GM12878 (cell line): ENCODE measurements at regions not wholly inside any gene's neighbourhood (a gene's known extent, or its start where the extent isn't known, plus 50 kb on each side); places are given as distances from the start of the nearest gene placed in this dataset.

ENCODE experiments used
- CEBPB ChIP-seq, 2 experiments: fragments of 150-350 bp in 1 of 2; IDR thresholded peaks; 2 replicates each; pipeline ENCODE4 v1.6.1; 2012 to 2014; ENCODE audit warnings: low read depth in 2 of 2, low read length in 2 of 2, borderline replicate concordance in 1 of 2, inconsistent platforms in 1 of 2
- EP300 ChIP-seq, 2 experiments: fragments of 150-350 bp in 1 of 2; IDR thresholded peaks; 2 replicates each; pipeline ENCODE4 v1.6.1; 2011 to 2012; ENCODE audit warnings: low read depth in 2 of 2, low read length in 2 of 2, borderline replicate concordance in 1 of 2, improper control_type of control experiment in 1 of 2, inconsistent platforms in 1 of 2; ENCODE audit not compliant: control insufficient read depth in 1 of 2
- NR2F1 ChIP-seq: fragments of 450-650 bp; conservative IDR thresholded peaks from 2 replicates; pipeline ENCODE4 v1.6.1; 2017; ENCODE audit warnings: mild to moderate bottlenecking
- RB1 ChIP-seq: fragments of 450-650 bp; formaldehyde crosslinking; IDR thresholded peaks from 2 replicates; pipeline ENCODE4 v1.6.1; 2017; ENCODE audit warnings: mild to moderate bottlenecking, borderline replicate concordance
- SMAD5 ChIP-seq: IDR thresholded peaks from 2 replicates; pipeline ENCODE4 v1.6.1; 2016; ENCODE audit warnings: antibody characterized with exemption, low read depth
- TF ChIP-seq, protein P1 (sequence below): fragments of 450-650 bp; IDR thresholded peaks from 2 replicates; pipeline ENCODE4 v1.6.1; 2018; ENCODE audit warnings: borderline replicate concordance, mild to moderate bottlenecking; ENCODE audit not compliant: partially characterized antibody
- TF ChIP-seq, protein P2 (sequence below): IDR thresholded peaks from 2 replicates; pipeline ENCODE4 v1.6.1; 2011; ENCODE audit warnings: low read depth, low read length, improper control_type of control experiment, borderline replicate concordance
- TF ChIP-seq, protein P3 (sequence below): fragments of 450-650 bp; IDR thresholded peaks from 2 replicates; pipeline ENCODE4 v1.6.1; 2017; ENCODE audit warnings: mild to moderate bottlenecking

DNA sequence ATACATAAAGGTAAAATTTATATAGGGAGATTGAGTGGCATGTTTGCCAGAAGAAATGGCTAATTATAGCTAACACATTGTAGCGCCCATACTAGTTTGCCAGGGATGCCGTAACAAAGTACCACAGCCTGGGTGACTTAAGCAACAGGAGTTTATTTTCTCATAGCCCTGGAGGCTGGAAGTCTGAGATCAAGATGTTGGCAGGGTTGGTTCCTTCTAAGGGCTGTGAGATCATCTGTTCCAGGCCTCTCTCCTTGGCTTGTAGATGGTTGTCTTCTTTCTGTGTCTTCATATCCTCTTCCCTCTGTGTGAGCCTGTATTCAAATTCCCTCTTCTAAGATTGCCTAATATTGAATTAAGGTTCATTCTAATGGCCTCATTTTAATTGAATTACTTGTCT lies 417.5 kb upstream of the OPRM1 start (continued):
- TF ChIP-seq CEBPB (IDR thresholded peaks at IDR 0.05; ENCODE audit: borderline replicate concordance in 1 of 2, low read depth in 2 of 2, low read length in 2 of 2) = no peak
- no peak for TF ChIP-seq RB1
- TF ChIP-seq, protein P1, sequence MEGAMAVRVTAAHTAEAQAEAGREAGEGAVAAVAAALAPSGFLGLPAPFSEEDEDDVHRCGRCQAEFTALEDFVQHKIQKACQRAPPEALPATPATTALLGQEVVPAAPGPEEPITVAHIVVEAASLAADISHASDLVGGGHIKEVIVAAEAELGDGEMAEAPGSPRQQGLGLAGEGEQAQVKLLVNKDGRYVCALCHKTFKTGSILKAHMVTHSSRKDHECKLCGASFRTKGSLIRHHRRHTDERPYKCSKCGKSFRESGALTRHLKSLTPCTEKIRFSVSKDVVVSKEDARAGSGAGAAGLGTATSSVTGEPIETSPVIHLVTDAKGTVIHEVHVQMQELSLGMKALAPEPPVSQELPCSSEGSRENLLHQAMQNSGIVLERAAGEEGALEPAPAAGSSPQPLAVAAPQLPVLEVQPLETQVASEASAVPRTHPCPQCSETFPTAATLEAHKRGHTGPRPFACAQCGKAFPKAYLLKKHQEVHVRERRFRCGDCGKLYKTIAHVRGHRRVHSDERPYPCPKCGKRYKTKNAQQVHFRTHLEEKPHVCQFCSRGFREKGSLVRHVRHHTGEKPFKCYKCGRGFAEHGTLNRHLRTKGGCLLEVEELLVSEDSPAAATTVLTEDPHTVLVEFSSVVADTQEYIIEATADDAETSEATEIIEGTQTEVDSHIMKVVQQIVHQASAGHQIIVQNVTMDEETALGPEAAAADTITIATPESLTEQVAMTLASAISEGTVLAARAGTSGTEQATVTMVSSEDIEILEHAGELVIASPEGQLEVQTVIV = no peak
- TF ChIP-seq EP300 (IDR thresholded peaks at IDR 0.05; ENCODE audit: borderline replicate concordance in 1 of 2, control insufficient read depth in 1 of 2, low read depth in 2 of 2, low read length in 2 of 2) = no peak
- TF ChIP-seq NR2F1 = no peak
- TF ChIP-seq, protein P2, sequence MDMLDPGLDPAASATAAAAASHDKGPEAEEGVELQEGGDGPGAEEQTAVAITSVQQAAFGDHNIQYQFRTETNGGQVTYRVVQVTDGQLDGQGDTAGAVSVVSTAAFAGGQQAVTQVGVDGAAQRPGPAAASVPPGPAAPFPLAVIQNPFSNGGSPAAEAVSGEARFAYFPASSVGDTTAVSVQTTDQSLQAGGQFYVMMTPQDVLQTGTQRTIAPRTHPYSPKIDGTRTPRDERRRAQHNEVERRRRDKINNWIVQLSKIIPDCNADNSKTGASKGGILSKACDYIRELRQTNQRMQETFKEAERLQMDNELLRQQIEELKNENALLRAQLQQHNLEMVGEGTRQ = no peak
- no peak for TF ChIP-seq SMAD5
- TF ChIP-seq, protein P3, sequence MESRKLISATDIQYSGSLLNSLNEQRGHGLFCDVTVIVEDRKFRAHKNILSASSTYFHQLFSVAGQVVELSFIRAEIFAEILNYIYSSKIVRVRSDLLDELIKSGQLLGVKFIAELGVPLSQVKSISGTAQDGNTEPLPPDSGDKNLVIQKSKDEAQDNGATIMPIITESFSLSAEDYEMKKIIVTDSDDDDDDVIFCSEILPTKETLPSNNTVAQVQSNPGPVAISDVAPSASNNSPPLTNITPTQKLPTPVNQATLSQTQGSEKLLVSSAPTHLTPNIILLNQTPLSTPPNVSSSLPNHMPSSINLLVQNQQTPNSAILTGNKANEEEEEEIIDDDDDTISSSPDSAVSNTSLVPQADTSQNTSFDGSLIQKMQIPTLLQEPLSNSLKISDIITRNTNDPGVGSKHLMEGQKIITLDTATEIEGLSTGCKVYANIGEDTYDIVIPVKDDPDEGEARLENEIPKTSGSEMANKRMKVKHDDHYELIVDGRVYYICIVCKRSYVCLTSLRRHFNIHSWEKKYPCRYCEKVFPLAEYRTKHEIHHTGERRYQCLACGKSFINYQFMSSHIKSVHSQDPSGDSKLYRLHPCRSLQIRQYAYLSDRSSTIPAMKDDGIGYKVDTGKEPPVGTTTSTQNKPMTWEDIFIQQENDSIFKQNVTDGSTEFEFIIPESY = no peak
- TF ChIP-seq, all 136 proteins: peak for 0
